C4-2B (cell line): ENCODE measurements at regions not wholly inside any gene's neighbourhood (a gene's known extent, or its start where the extent isn't known, plus 50 kb on each side); places are given as distances from the start of the nearest gene placed in this dataset.
"Not testable (repeated sequence)": the region's sequence is repeated elsewhere in the genome, so short reads cannot be mapped to it uniquely, and the experiment has no call there.

Experiments
- H3K27ac ChIP-seq: fragments of 450-650 bp; 2 replicates; pipeline ENCODE4 v1.5.1; 2017
- CTCF ChIP-seq: fragments of 450-650 bp; conservative IDR thresholded peaks from 2 replicates; pipeline ENCODE4 v1.5.1; 2017; ENCODE audit warnings: mild to moderate bottlenecking
- ZFX ChIP-seq: fragments of 450-650 bp; IDR thresholded peaks from 2 replicates; pipeline ENCODE4 v1.6.1; 2017

GRCh38 chr3:159356606-159357005 is 554.8 kb downstream of the MFSD1 start:
- H3K27ac ChIP-seq: no peak overlapping the region
- no peak for TF ChIP-seq CTCF
- TF ChIP-seq ZFX: no peak

- H3K27ac ChIP-seq: no peak overlapping the region
- TF ChIP-seq CTCF: no peak
- TF ChIP-seq ZFX: no peak
Measured at GRCh38 chr3:159364511-159364910, 562.7 kb downstream of the MFSD1 start.

DNA sequence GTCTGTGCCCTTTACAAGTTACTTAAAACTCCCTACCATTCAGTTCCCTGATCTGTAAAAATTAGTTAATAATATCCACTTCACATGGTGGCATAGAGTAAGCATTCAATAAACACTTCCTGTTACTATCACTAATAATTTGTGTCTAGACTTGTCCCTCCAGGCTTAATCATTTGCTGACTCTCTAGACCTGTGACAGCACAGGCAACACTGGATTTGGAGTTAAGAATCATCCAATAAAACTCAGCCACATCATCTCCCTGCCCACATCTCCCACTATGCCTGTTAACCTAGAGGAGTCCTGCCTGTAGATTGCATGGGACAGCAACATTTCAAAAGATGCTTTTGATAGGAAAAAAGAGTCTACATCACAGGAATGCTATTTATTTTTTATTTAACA is 564.6 kb downstream of the MFSD1 start:
- TF ChIP-seq CTCF: no peak
- TF ChIP-seq ZFX: no peak
- no peak overlapping the region for H3K27ac ChIP-seq

- no peak overlapping the region for H3K27ac ChIP-seq
- no peak for TF ChIP-seq CTCF
- no peak for TF ChIP-seq ZFX
Measured at GRCh38 chr3:159371961-159372360, 570.1 kb downstream of the MFSD1 start.

- H3K27ac ChIP-seq: no peak overlapping the region
- no peak for TF ChIP-seq CTCF
- no peak for TF ChIP-seq ZFX
Measured at GRCh38 chr3:159378396-159379194, 576.7 kb downstream of the MFSD1 start.

- no peak for TF ChIP-seq ZFX
- TF ChIP-seq CTCF: no peak
- no peak overlapping the region for H3K27ac ChIP-seq
Measured at GRCh38 chr3:159380891-159381290, 579.0 kb downstream of the MFSD1 start.

GRCh38 chr3:159390656-159391212 is 588.9 kb downstream of the MFSD1 start:
- no peak overlapping the region for H3K27ac ChIP-seq
- TF ChIP-seq ZFX: no peak
- no peak for TF ChIP-seq CTCF

- not testable (repeated sequence) for H3K27ac ChIP-seq
Measured at GRCh38 chr3:159397683-159398082, 591.0 kb upstream of the IL12A start.
